ENCODE measurements at regions not wholly inside any gene's neighbourhood (a gene's known extent, or its start where the extent isn't known, plus 50 kb on each side); places are given as distances from the start of the nearest gene placed in this dataset.
A peak's percentile ranks its signal among the peaks of the same experiment; 100 is the strongest.

DNA sequence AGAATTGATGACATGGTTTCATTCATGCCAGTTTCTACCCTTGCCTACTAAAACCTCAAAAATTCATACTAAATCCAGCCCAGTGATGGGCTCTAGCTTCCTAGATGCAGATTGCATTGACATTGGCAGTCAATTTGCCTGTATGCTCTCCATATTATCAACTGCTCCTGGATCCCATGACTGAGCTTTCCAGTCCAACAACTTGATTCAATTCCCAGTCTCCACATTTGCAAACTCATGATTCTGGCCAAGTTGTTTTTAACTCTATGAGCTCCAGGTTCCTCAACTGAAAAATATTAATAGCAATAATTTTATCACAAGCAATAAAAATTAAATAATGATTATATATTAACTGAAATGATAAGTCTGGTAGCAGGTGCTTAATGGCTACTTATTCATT, 51.0 kb upstream of the DSC1 start:
- TF ChIP-seq CTCF (IDR thresholded peaks at IDR 0.05; ENCODE audit: low read depth, low read length) = no peak
- no peak overlapping the region for H3K4me3 ChIP-seq (replicated peaks in 1 of 2; ENCODE audit: low read depth in 2 of 2, low read length in 2 of 2)
- DNase-seq (ENCODE audit: low read depth in 2 of 2) = no peak

GRCh38 chr18:31217038-31217849, 54.6 kb upstream of the DSC1 start:
- H3K4me3 ChIP-seq (replicated peaks in 1 of 2; ENCODE audit: low read depth in 2 of 2, low read length in 2 of 2) = no peak overlapping the region
- DNase-seq (ENCODE audit: low read depth in 2 of 2) = peak in 1 of 2 donors; percentile 8
- no peak for TF ChIP-seq CTCF (IDR thresholded peaks at IDR 0.05; ENCODE audit: low read depth, low read length)

- no peak overlapping the region for H3K4me3 ChIP-seq (replicated peaks in 1 of 2; ENCODE audit: low read depth in 2 of 2, low read length in 2 of 2)
- TF ChIP-seq CTCF (IDR thresholded peaks at IDR 0.05; ENCODE audit: low read depth, low read length) = no peak
- DNase-seq (ENCODE audit: low read depth in 2 of 2) = no peak
These were observed 56.2 kb upstream of the DSC1 start for GRCh38 chr18:31218671-31219383.

DNA sequence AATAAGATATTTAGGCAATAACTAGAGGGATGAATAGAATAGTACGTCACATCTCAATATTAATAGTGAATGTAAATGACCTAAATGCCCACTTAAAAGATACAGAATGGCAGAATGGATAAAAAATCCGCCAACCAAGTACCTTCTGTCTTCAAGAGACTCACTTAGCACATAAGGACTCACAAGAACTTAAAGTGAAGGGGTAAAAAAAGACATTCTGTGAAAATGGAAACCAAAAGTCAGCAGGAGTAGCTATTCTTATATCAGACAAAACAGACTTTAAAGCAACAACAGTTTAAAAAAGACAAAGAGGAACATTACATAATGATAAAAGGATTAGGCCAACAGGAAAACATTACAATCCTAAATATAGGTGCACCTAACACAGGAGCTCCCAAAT, 56.7 kb upstream of the DSC1 start:
- TF ChIP-seq CTCF (IDR thresholded peaks at IDR 0.05; ENCODE audit: low read depth, low read length) = no peak
- no peak overlapping the region for H3K4me3 ChIP-seq (replicated peaks in 1 of 2; ENCODE audit: low read depth in 2 of 2, low read length in 2 of 2)

DNA sequence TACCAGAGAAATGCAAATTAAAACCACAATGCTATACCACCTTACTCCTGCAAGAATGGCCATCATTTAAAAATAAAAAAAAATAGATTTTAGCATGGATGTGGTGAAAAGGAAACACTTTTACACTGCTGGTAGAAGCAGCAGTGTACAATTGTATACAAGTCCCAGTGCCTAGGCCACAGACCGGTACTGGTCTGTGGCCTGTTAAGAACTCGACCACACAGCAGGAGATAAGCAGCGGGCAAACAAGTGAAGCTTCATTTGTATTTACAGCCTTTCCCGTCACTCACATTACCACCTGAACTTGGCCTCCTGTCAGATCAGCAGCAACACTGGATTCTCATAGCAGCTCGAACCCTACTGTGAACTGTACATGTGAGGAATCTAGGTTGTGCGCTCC, 60.7 kb upstream of the DSC1 start:
- no peak for TF ChIP-seq CTCF (IDR thresholded peaks at IDR 0.05; ENCODE audit: low read depth, low read length)
- no peak overlapping the region for H3K4me3 ChIP-seq (replicated peaks in 1 of 2; ENCODE audit: low read depth in 2 of 2, low read length in 2 of 2)
- no peak for DNase-seq (ENCODE audit: low read depth in 2 of 2)

More for the DNA sequence above, 56.7 kb upstream of the DSC1 start:
- no peak for DNase-seq (ENCODE audit: low read depth in 2 of 2)

- peak; percentile 36 to 67 for DNase-seq (ENCODE audit: low read depth in 2 of 2)
- no peak for TF ChIP-seq CTCF (IDR thresholded peaks at IDR 0.05; ENCODE audit: low read depth, low read length)
- no peak overlapping the region for H3K4me3 ChIP-seq (replicated peaks in 1 of 2; ENCODE audit: low read depth in 2 of 2, low read length in 2 of 2)
These were observed 63.0 kb upstream of the DSC1 start for GRCh38 chr18:31225668-31226067.
